Activated CD4-positive, alpha-beta T cell treated with anti-CD3 and anti-CD28 coated beads for 36 hours (primary cell): ENCODE measurements at regions not wholly inside any gene's neighbourhood (a gene's known extent, or its start where the extent isn't known, plus 50 kb on each side); places are given as distances from the start of the nearest gene placed in this dataset.

Experiments used
- ATAC-seq: fragments of 200-7000 bp; cut with Tn5 transposase; one replicate; pipeline ENCODE4 v1.10.0; 2021; ENCODE audit warnings: mild to moderate bottlenecking, moderate library complexity
- CTCF ChIA-PET: fragments of 350-600 bp; sonication (Branson Sonifier 250); formaldehyde crosslinking; loops from one replicate; lab custom pipeline; 2021; ENCODE audit warnings: antibody characterized with exemption; lab: Charles Lee
- POLR2A ChIA-PET: fragments of 350-600 bp; sonication (Branson Sonifier 250); formaldehyde crosslinking; loops from one replicate; lab custom pipeline; 2021; ENCODE audit warnings: antibody characterized with exemption, inconsistent platforms; lab: Charles Lee
- DNase-seq: peaks from one replicate; pipeline ENCODE4 v3.0.0-alpha.2; 2020
- H3K27ac Mint-ChIP-seq: one replicate; pipeline ENCODE4 v1.8.0; 2021; ENCODE audit warnings: mixed read lengths
- H3K27me3 Mint-ChIP-seq: one replicate; pipeline ENCODE4 v1.8.0; 2021; ENCODE audit warnings: mixed read lengths
- H3K36me3 Mint-ChIP-seq: one replicate; pipeline ENCODE4 v1.8.0; 2021; ENCODE audit warnings: low read depth, mixed read lengths
- H3K4me1 Mint-ChIP-seq: one replicate; pipeline ENCODE4 v1.8.0; 2021; ENCODE audit warnings: mixed read lengths
- H3K4me3 Mint-ChIP-seq: one replicate; pipeline ENCODE4 v1.8.0; 2021; ENCODE audit warnings: mild to moderate bottlenecking, moderate library complexity, mixed read lengths
- H3K9me3 Mint-ChIP-seq: one replicate; pipeline ENCODE4 v1.8.0; 2021; ENCODE audit warnings: low read depth, mixed read lengths
- intact Hi-C, 2 experiments: fragments of 100-400 bp; cut with DNase I in 1 of 2; cut with micrococcal nuclease in 1 of 2; formaldehyde crosslinking; loops; one replicate each; pipeline versions ENCODE4 v1.14.2 to v1.15.1; 2022 to 2024; cut with DNase I, micrococcal nuclease

DNA sequence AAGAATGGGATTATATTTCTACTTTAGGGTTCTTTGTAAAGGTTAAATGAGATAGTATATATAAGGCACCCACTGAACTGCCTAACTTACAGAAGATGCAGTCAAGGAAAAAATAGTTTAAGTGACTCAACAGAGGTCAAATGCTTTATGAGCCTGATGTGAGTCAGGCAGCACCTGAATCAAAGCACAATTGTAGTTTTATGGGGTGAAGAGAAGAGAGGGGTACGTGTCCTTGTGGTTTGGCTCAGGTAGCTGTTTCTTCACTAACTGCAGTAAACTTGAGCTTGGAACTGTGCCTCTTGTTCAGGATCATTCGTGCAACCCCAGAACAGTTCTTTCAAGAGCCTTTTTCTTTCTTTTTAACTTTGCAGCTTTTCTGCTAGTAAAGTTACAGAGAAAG is 125.2 kb upstream of the SPON1 start:
- Mint-ChIP-seq H3K36me3 (no peaks in the 10 kb centered on the region), H3K4me1 (peaks cover 15% of the 10 kb centered on the region), H3K4me3 (no peak overlapping the region), H3K27me3 (no peaks in the 10 kb centered on the region), H3K27ac (no peak overlapping the region), H3K9me3 (peaks cover 2% of the 10 kb centered on the region)
- ChIA-PET CTCF (interaction anchor here (0.8 kb wide), 1 partner anchor 1833 kb away, joined by 3 read pairs; no protein-coding TSS in a partner anchor), POLR2A (no interaction called here)
- ATAC-seq (peak; percentile 84), DNase-seq (peak; percentile 15)
- intact Hi-C loops, result loop anchor here in 1 of 2 experiments (1.0 kb wide), 1 partner anchor 32 kb away; no protein-coding TSS in a partner anchor

DNA sequence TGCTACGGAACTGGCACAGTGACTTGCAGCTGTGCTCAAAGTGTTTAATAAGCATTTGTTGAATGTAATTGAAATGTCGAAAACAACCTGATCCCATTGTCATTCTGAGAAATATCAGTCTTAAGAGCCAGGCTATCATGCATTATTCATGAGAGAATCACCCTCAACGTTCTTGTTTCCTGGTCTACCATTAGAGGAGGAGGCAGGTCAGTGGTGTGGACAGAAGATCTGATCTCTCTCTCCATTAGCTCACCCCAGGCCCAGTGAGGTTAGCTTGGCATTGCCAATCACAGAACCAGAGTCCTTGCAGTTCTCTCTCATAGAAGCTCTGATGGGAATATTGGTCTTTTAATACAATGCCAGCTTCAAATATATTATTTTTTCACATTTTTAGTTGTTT is 121.1 kb upstream of the SPON1 start:
- ChIA-PET CTCF (no interaction called here), POLR2A (no interaction called here)
- H3K9me3 Mint-ChIP-seq, result no peaks in the 10 kb centered on the region
- no peak overlapping the region for H3K4me3 Mint-ChIP-seq
- no peaks in the 10 kb centered on the region for H3K27me3 Mint-ChIP-seq
- ATAC-seq (no peak), DNase-seq (no peak)
- peaks cover 15% of the 10 kb centered on the region for H3K4me1 Mint-ChIP-seq
- no peaks in the 10 kb centered on the region for H3K36me3 Mint-ChIP-seq
- intact Hi-C loops, result no loop called here
- no peak overlapping the region for H3K27ac Mint-ChIP-seq

DNA sequence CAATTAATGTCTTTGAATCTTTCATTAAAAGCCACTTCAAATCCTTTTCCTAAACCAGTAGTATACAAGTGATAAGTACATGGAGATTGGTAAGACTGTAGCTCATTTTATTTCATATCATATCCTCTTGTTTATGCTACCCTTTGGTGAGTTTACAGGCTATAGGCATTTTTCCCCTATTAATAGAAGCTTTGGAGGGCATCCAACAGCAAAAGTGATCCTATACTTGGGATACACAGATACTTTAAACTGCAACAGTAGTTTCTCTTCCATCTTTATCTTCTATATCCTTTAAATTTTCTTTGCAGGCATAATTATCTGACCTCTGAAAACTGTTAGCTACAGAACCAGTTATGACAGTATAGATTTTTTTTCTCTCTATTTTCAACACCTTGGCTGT is 114.5 kb upstream of the SPON1 start:
- ChIA-PET POLR2A (interaction anchor here (0.6 kb wide), 1 partner anchor 28 kb away, joined by 3 read pairs; no protein-coding TSS in a partner anchor), CTCF (no interaction called here)
- DNase-seq, result no peak
- ATAC-seq, result no peak
- H3K4me1 Mint-ChIP-seq, result peaks cover 11% of the 10 kb centered on the region
- H3K9me3 Mint-ChIP-seq, result no peaks in the 10 kb centered on the region
- intact Hi-C loops, result no loop called here
- peaks cover 7% of the 10 kb centered on the region for H3K27me3 Mint-ChIP-seq
- H3K36me3 Mint-ChIP-seq, result no peaks in the 10 kb centered on the region
- H3K27ac Mint-ChIP-seq, result no peak overlapping the region
- no peak overlapping the region for H3K4me3 Mint-ChIP-seq

DNA sequence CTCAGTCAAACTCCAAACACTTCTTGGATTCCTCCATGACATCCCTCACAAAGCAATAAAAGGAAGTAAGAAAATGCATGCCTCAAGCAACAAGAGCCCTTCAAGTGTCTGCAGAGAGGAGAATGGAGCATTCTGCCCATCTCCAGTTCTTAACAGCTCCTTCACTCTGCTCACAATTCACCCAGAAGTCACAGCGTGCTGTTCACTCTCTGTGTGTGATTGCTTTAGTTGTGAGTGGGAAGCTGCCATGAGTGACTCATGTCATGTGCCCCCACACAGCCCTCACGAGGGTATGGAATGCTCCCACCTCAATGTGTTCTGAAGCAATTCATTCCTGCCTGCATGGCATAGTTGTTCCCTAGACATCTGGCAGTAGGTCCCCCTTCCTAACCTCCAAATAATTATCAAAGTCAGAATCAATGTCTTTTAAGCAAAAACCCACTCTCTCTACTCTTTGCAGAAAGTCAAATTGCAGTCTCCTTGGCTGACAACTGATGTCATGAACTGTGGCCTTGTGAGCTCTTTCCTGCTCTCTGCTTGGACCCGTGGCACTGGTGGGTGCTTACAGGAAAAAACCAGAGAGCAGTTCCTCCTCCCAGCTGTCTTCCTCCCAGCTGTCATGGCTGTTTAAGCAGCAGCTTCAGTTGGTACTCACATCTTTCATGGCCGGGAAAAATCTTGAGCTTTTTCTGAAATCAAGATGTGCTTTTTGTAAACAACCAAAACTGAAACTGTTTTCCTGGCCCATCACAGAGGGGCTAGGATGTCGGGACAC is 112.1 kb upstream of the SPON1 start:
- no peaks in the 10 kb centered on the region for H3K36me3 Mint-ChIP-seq
- CTCF ChIA-PET, result interaction anchor here (0.6 kb wide), 1 partner anchor 78 kb away, joined by 3 read pairs; no protein-coding TSS in a partner anchor

GRCh38 chr11:13851691-13852090 is 110.8 kb upstream of the SPON1 start:
- H3K9me3 Mint-ChIP-seq, result no peaks in the 10 kb centered on the region
- H3K36me3 Mint-ChIP-seq, result no peaks in the 10 kb centered on the region
- ATAC-seq, result no peak
- no peak for DNase-seq
- ChIA-PET POLR2A (no interaction called here), CTCF (no interaction called here)
- peaks cover 11% of the 10 kb centered on the region for H3K4me1 Mint-ChIP-seq
- H3K27me3 Mint-ChIP-seq, result peaks cover 7% of the 10 kb centered on the region
- H3K27ac Mint-ChIP-seq, result no peak overlapping the region
- no peak overlapping the region for H3K4me3 Mint-ChIP-seq
- intact Hi-C loops, result no loop called here

More for the DNA sequence above, 112.1 kb upstream of the SPON1 start:
- no peak overlapping the region for H3K27ac Mint-ChIP-seq
- H3K27me3 Mint-ChIP-seq, result peaks cover 7% of the 10 kb centered on the region
- DNase-seq, result no peak
- ATAC-seq, result no peak
- no peaks in the 10 kb centered on the region for H3K9me3 Mint-ChIP-seq
- peaks cover 11% of the 10 kb centered on the region for H3K4me1 Mint-ChIP-seq
- POLR2A ChIA-PET, result interaction anchor here (0.7 kb wide), 1 partner anchor 11 kb away, joined by 3 read pairs; no protein-coding TSS in a partner anchor
- no peak overlapping the region for H3K4me3 Mint-ChIP-seq
- intact Hi-C loops, result no loop called here

GRCh38 chr11:13852481-13852880 is 110.0 kb upstream of the SPON1 start:
- no peaks in the 10 kb centered on the region for H3K9me3 Mint-ChIP-seq

GRCh38 chr11:13857828-13858227 is 104.7 kb upstream of the SPON1 start:
- intact Hi-C loops, result no loop called here
- peaks cover 26% of the 10 kb centered on the region for H3K4me1 Mint-ChIP-seq
- DNase-seq, result no peak
- no peak overlapping the region for H3K4me3 Mint-ChIP-seq
- ChIA-PET POLR2A (no interaction called here), CTCF (no interaction called here)
- H3K9me3 Mint-ChIP-seq, result peaks cover 2% of the 10 kb centered on the region
- ATAC-seq, result no peak
- no peak overlapping the region for H3K27ac Mint-ChIP-seq
- peaks cover 2% of the 10 kb centered on the region for H3K36me3 Mint-ChIP-seq
- no peaks in the 10 kb centered on the region for H3K27me3 Mint-ChIP-seq

More at GRCh38 chr11:13852481-13852880, 110.0 kb upstream of the SPON1 start:
- no peak overlapping the region for H3K27ac Mint-ChIP-seq
- ChIA-PET POLR2A (no interaction called here), CTCF (interaction anchor here (1.2 kb wide), 1 partner anchor 17 kb away, joined by 4 read pairs; no protein-coding TSS in a partner anchor)
- ATAC-seq, result no peak
- intact Hi-C loops, result no loop called here
- peaks cover 7% of the 10 kb centered on the region for H3K27me3 Mint-ChIP-seq
- no peak for DNase-seq
- H3K4me1 Mint-ChIP-seq, result peaks cover 11% of the 10 kb centered on the region
- no peaks in the 10 kb centered on the region for H3K36me3 Mint-ChIP-seq
- no peak overlapping the region for H3K4me3 Mint-ChIP-seq

GRCh38 chr11:13859892-13860291 is 102.6 kb upstream of the SPON1 start:
- no peak for ATAC-seq

GRCh38 chr11:13861411-13861810 is 101.1 kb upstream of the SPON1 start:
- ATAC-seq, result peak; percentile 26
- Mint-ChIP-seq H3K4me1 (peaks cover 29% of the 10 kb centered on the region), H3K27me3 (no peaks in the 10 kb centered on the region), H3K36me3 (peaks cover 2% of the 10 kb centered on the region), H3K9me3 (peaks cover 2% of the 10 kb centered on the region), H3K4me3 (no peak overlapping the region), H3K27ac (peak overlapping the region; percentile 24)
- ChIA-PET CTCF (interaction anchor here (1.0 to 1.5 kb wide), 2 partner anchors 11 to 27 kb away, joined by 3 read pairs; no protein-coding TSS in a partner anchor), POLR2A (interaction anchor here (0.6 to 0.9 kb wide), 2 partner anchors 11 to 109 kb away, joined by 3 read pairs; no protein-coding TSS in a partner anchor)
- intact Hi-C loops, result no loop called here
- DNase-seq, result peak; percentile 10

More at GRCh38 chr11:13859892-13860291, 102.6 kb upstream of the SPON1 start:
- ChIA-PET CTCF (interaction anchor here (0.6 kb wide), 1 partner anchor 625 kb away, joined by 3 read pairs; no protein-coding TSS in a partner anchor), POLR2A (no interaction called here)
- Mint-ChIP-seq H3K9me3 (peaks cover 2% of the 10 kb centered on the region), H3K36me3 (peaks cover 2% of the 10 kb centered on the region), H3K27ac (no peak overlapping the region), H3K27me3 (no peaks in the 10 kb centered on the region), H3K4me1 (peaks cover 29% of the 10 kb centered on the region), H3K4me3 (no peak overlapping the region)
- DNase-seq, result peak; percentile 18
- intact Hi-C loops, result no loop called here

DNA sequence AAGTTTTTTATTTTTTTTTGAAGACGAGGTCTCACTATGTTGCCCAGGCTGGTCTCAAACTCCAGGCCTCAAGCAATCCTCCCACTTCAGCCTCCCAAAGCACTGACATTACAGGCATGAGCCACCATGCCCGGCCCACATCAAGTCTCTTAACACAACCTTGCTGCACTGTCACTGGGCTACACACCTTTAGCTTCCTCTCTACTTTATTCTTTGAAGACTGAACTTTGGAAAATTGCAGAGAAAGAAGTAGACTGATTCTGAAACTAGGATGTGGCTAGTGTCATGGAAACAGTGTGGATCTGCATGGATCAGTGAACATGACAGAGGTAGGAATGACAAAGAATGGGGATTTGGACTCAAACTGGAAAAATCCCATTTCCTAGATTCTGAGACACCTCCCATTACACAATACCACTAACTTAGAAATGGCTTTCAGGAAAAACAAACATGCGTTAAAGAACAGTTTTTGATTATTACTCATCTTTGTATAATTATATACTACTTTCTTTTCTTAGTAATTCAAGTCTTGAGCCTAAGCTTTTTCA is 99.6 kb upstream of the SPON1 start:
- Mint-ChIP-seq H3K27me3 (no peaks in the 10 kb centered on the region), H3K4me1 (peaks cover 31% of the 10 kb centered on the region), H3K27ac (no peak overlapping the region), H3K36me3 (peaks cover 2% of the 10 kb centered on the region), H3K9me3 (peaks cover 2% of the 10 kb centered on the region), H3K4me3 (no peak overlapping the region)
- POLR2A ChIA-PET, result no interaction called here
- CTCF ChIA-PET, result no interaction called here
- ATAC-seq (peak; percentile 12), DNase-seq (peak; percentile 13)
- intact Hi-C loops, result no loop called here

- POLR2A ChIA-PET, result interaction anchor here (0.6 to 1.5 kb wide), 2 partner anchors 71 to 591 kb away, joined by 3 read pairs; no protein-coding TSS in a partner anchor
- peaks cover 35% of the 10 kb centered on the region for H3K4me1 Mint-ChIP-seq
- intact Hi-C loops, result loop anchor here (1.0 to 5.0 kb wide), 4 partner anchors 32 to 206 kb away; partner anchors contain the start of gene FAR1 (in 1 of the 2)
- peak; percentile 30 for DNase-seq
- no peaks in the 10 kb centered on the region for H3K27me3 Mint-ChIP-seq
- peaks cover 5% of the 10 kb centered on the region for H3K9me3 Mint-ChIP-seq
- H3K27ac Mint-ChIP-seq, result peak overlapping the region; percentile 91
- ATAC-seq, result peak; percentile 96
- H3K4me3 Mint-ChIP-seq, result peak overlapping the region; percentile 10
- H3K36me3 Mint-ChIP-seq, result no peaks in the 10 kb centered on the region
- CTCF ChIA-PET, result interaction anchor here (1.4 kb wide), 1 partner anchor 95 kb away, joined by 4 read pairs; no protein-coding TSS in a partner anchor
Observed at GRCh38 chr11:13868710-13869397, 93.7 kb upstream of the SPON1 start.
